ENCODE measurements at regions not wholly inside any gene's neighbourhood (a gene's known extent, or its start where the extent isn't known, plus 50 kb on each side); places are given as distances from the start of the nearest gene placed in this dataset.

- TF ChIP-seq CTCF (IDR thresholded peaks at IDR 0.05) = no peak
- no peak for TF ChIP-seq EZH2 (IDR thresholded peaks at IDR 0.05; ENCODE audit: borderline replicate concordance, insufficient read depth, low read depth, low read length, poor library complexity, severe bottlenecking)
These were observed 153.7 kb upstream of the NPVF start for GRCh38 chr7:25381818-25382589.
